SK-N-MC (cell line): ENCODE measurements at regions not wholly inside any gene's neighbourhood (a gene's known extent, or its start where the extent isn't known, plus 50 kb on each side); places are given as distances from the start of the nearest gene placed in this dataset.
A peak's percentile ranks its signal among the peaks of the same experiment; 100 is the strongest.

Source experiments
- DNase-seq: peaks from one replicate; pipeline ENCODE4 v3.0.0-alpha.2; 2011; ENCODE audit warnings: low read depth, low spot score
- H3K27ac ChIP-seq: fragments of 200-600 bp; sonication (generic); 2 replicates; pipeline ENCODE4 v1.5.1; 2016; ENCODE audit warnings: mixed run types
- H3K36me3 ChIP-seq: fragments of 200-600 bp; sonication (generic); 2 replicates; pipeline ENCODE4 v1.6.1; 2017; ENCODE audit warnings: antibody characterized with exemption, low read length, mixed read lengths; ENCODE audit not compliant: insufficient read depth
- H3K4me3 ChIP-seq: fragments of 200-600 bp; sonication (generic); 2 replicates; pipeline ENCODE4 v1.5.1; 2016
- H3K9ac ChIP-seq: fragments of 200-600 bp; sonication (generic); 2 replicates; pipeline ENCODE4 v1.8.0; 2017; ENCODE audit warnings: mixed run types, mixed read lengths; ENCODE audit not compliant: insufficient read length
- H3K9me3 ChIP-seq: fragments of 200-600 bp; sonication (generic); 2 replicates; pipeline ENCODE4 v1.6.1; 2017; ENCODE audit warnings: low read depth, mild to moderate bottlenecking, antibody characterized with exemption, low read length, moderate library complexity, mixed read lengths
- EZH2 ChIP-seq: fragments of 200-600 bp; sonication (generic); IDR thresholded peaks from one replicate; pipeline ENCODE4 v1.6.1; 2017; ENCODE audit warnings: antibody characterized with exemption
- FOXP2 ChIP-seq: optimal IDR thresholded peaks from 2 replicates; pipeline ENCODE3; 2011; ENCODE audit warnings: mild to moderate bottlenecking, moderate library complexity; ENCODE audit not compliant: insufficient read depth; ENCODE audit errors: extremely low read length, control extremely low read depth
- POLR2AphosphoS5 ChIP-seq: IDR thresholded peaks from 2 replicates; pipeline ENCODE4 v1.6.1; 2012; ENCODE audit warnings: mild to moderate bottlenecking, low read depth, low read length, borderline replicate concordance

DNA sequence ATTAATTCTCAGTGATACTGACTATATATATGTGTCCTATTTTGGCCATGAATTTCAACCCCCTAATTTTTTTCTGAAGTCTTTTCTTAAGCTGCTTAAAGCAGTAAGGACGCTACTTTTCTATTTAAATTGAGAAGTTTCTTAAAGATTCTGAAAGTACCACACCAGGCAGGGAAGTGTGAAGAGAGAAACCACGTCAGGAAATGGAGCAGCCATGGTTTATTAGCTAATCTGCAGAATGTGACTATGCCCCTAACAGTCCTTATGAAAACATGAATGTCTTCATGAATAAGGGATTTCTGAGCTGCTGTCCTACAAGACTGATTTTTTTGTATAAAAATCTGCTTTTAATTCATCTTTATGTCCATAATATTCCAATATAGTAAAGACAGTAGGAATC, 1724.3 kb upstream of the C9orf72 start:
- no peak overlapping the region for H3K9ac ChIP-seq
- no peak for TF ChIP-seq EZH2
- TF ChIP-seq POLR2AphosphoS5 = no peak
- no peak for TF ChIP-seq FOXP2

DNA sequence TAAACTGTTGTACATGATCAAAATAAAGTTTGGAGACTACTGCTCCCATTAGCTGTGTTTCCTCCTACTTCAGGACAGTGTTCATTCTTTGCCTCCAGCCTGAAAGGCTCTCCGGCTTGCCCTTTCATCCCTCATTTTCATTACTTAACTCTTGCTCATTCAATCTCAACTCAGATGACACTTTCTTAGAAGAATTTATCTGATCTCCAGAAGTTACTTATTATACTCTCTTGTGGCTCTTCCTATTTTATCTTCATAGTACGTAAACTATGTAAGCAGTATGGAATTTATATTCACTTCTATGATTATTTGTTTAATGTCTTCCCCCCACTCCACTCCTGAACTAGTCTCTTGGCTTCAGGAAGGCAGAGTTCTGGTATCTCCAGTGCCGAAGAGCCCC, 1737.9 kb upstream of the C9orf72 start:
- no peak overlapping the region for H3K9ac ChIP-seq
- TF ChIP-seq POLR2AphosphoS5 (no peak), FOXP2 (no peak), EZH2 (no peak)
- no peak for DNase-seq
- H3K9me3 ChIP-seq = no peaks in the 10 kb centered on the region
- H3K4me3 ChIP-seq = no peak overlapping the region
- H3K36me3 ChIP-seq = no peaks in the 10 kb centered on the region
- no peak overlapping the region for H3K27ac ChIP-seq

More for the DNA sequence above, 1724.3 kb upstream of the C9orf72 start:
- DNase-seq = peak; percentile 47
- Histone ChIP-seq H3K4me3 (no peak overlapping the region), H3K9me3 (no peaks in the 10 kb centered on the region), H3K36me3 (no peaks in the 10 kb centered on the region), H3K27ac (no peak overlapping the region)

DNA sequence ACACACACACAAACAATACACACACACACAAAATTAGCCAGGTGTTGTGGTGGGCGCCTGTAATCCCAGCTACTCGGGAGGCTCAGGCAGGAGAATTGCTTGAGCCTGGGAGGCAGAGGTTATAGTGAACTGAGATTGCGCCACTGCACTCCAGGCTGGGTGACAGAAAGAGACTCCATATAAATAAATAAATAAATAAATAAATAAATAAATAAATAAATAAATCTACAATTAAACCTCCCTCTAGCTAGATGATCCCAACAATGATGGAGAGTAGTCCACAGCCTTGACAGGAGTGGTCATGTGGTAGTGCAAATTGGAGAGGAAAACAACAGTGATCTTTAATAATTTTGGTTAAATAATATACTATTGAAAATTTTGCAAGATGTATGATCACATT, 1739.0 kb upstream of the C9orf72 start:
- DNase-seq = no peak
- TF ChIP-seq POLR2AphosphoS5 = no peak
- TF ChIP-seq EZH2 = no peak
- TF ChIP-seq FOXP2 = no peak
- Histone ChIP-seq H3K9me3 (no peaks in the 10 kb centered on the region), H3K9ac (no peak overlapping the region), H3K36me3 (no peaks in the 10 kb centered on the region), H3K4me3 (no peak overlapping the region), H3K27ac (no peak overlapping the region)

DNA sequence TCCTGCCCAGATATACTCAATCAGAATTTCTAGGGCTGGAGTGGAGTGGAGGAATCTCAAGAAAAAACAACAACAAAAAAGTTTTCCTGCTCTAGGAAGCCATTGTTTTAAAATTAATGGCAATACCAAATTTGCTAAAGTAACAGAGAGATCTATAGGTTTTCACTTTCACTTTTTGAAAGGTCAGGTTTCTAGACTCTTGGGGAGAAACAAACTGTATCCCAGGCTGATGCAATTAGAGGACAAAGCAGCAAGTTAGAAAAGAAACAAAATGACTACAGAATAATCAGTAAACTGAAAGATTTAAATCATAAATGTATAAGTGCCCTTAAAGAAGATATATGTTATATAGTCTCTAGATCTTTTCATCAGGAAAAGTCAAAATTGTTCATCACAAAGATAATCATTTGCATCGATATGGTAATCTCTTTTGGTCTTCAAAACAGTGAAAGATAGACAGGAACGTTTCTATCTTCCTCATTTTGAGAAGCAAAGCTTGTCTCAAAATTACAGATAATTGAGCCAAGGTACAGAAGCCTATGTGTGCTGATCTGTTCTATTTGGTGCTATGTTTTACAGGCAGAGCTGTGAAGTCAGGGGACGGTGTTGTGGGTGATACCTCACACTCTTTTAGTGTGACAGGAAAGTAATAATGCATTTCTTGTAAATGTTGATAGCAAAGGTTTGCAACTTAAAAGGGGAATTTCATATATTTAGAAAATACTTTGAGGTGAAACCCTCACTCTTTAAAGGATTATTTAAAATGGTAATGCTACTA, 1746.6 kb upstream of the C9orf72 start:
- Histone ChIP-seq H3K36me3 (no peaks in the 10 kb centered on the region), H3K9ac (no peak overlapping the region), H3K27ac (no peak overlapping the region), H3K9me3 (no peaks in the 10 kb centered on the region; the same call in 1 of the 2 replicates), H3K4me3 (no peak overlapping the region)
- no peak for DNase-seq
- TF ChIP-seq FOXP2 (no peak), POLR2AphosphoS5 (no peak), EZH2 (no peak)

DNA sequence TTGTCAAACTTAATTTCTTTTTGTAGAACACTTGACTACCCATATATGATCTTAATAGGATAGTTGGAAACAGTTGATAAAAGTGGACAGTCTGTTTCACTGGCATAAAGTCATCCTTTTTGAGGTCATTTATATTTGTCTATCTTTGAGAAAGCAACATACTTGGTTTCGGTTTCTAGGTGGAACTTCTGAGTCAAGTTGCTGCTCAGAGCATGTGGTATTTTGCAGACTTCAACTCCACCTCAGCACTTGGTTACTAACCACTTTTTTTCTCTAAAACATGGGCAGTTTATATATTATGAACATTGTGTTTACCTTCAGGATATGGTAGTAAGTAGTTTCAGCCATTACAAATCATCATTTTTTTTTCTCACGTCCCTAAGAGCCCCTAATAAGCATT, 1749.0 kb upstream of the C9orf72 start:
- TF ChIP-seq FOXP2 (no peak), POLR2AphosphoS5 (no peak), EZH2 (no peak)
- Histone ChIP-seq H3K36me3 (no peaks in the 10 kb centered on the region), H3K4me3 (no peak overlapping the region), H3K9ac (no peak overlapping the region), H3K9me3 (no peaks in the 10 kb centered on the region; the same call in 1 of the 2 replicates), H3K27ac (no peak overlapping the region)
- no peak for DNase-seq

DNA sequence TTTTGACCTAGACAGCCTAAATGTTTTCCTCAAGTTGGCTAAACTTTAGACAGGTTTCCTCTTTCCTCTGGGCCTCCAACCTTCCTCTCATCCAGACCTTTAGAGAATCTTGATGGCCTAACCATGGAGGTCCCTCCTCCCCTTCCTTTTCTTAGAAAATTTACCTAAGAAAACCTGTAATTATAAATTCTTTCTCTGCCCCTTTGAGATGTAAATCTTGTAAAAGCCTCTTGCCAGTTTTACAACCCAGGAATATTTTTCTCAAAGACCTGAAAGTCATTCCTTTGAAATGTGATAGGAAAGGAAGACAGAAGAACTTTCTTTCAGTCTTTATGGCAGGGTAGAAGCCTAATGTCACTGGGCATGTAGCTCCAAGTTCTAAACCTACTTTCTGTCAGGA, 1752.6 kb upstream of the C9orf72 start:
- no peak for DNase-seq

DNA sequence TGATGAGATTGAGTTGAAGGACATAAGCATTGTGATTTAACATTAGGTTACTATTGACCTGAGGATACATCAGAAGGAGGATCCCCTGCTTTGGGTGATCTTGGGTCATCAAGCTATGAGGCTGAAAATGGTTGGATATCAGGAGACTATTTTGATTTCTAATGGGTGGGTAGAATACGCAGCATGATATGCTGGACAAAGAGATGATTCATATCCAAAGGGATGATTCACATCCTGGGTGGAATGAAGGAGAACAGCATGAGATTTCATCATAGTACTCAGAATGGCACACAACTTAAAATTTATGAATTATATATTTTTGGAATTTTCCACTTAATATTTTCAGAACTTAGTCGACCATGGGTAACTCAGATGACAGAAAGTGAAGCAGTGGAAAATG, 1759.5 kb upstream of the C9orf72 start:
- Histone ChIP-seq H3K4me3 (no peak overlapping the region), H3K9ac (no peak overlapping the region), H3K9me3 (no peaks in the 10 kb centered on the region), H3K27ac (no peak overlapping the region), H3K36me3 (no peaks in the 10 kb centered on the region)
- TF ChIP-seq FOXP2 = no peak
- TF ChIP-seq POLR2AphosphoS5 = no peak
- TF ChIP-seq EZH2 = no peak
- no peak for DNase-seq

More for the DNA sequence above, 1752.6 kb upstream of the C9orf72 start:
- Histone ChIP-seq H3K36me3 (no peaks in the 10 kb centered on the region), H3K27ac (no peak overlapping the region), H3K9me3 (no peaks in the 10 kb centered on the region; the same call in 1 of the 2 replicates), H3K4me3 (no peak overlapping the region), H3K9ac (no peak overlapping the region)
- TF ChIP-seq FOXP2 = no peak

DNA sequence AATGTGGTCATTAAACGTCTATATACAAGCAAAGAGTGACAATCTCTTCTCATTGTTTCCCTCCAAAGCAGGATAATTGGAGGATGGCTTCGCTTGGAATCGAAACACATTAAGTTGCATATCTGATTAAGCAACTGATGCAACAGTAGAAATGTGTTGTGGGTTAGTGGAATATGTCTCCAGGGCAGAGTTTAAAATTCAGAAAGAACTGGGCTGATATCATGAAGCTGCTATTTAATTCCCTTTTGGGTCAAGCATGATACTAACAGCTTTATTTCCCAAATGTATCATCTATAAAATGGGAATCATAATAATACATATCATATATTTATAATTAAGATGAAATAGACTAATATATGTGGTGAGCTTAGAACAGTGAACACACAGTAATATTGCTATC, 1763.0 kb upstream of the C9orf72 start:
- Histone ChIP-seq H3K4me3 (no peak overlapping the region), H3K36me3 (no peaks in the 10 kb centered on the region), H3K27ac (0 out of 2 replicates have a peak overlapping the region, but pooled peaks have one; percentile 17), H3K9ac (no peak overlapping the region), H3K9me3 (no peaks in the 10 kb centered on the region)
- TF ChIP-seq POLR2AphosphoS5 (no peak), EZH2 (no peak), FOXP2 (no peak)
- peak; percentile 56 for DNase-seq

DNA sequence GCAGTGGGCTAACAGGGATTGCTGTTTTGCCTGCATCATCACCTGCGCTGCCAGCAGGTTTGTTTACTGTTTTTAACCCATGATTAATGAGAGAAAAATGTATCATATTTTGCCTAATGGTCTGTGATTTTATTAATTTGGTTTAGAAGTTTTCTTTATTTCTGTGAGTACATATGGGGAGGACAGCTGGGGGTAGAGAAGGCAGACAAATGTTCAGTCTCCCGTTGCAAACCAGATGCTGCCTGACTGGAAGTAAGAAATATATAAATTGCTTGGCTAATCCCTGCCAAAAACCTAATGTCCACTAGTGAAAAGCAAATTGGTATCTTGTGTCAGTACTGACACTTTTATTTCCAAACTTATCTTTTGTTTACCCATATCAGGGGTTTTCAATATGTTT, 1766.1 kb upstream of the C9orf72 start:
- no peak overlapping the region for H3K9ac ChIP-seq
- H3K36me3 ChIP-seq = no peaks in the 10 kb centered on the region
- TF ChIP-seq EZH2 (no peak), POLR2AphosphoS5 (no peak), FOXP2 (no peak)
- no peak for DNase-seq
- H3K27ac ChIP-seq = no peak overlapping the region
- no peak overlapping the region for H3K4me3 ChIP-seq
- no peaks in the 10 kb centered on the region for H3K9me3 ChIP-seq
